ENCODE measurements at regions not wholly inside any gene's neighbourhood (a gene's known extent, or its start where the extent isn't known, plus 50 kb on each side); places are given as distances from the start of the nearest gene placed in this dataset.

- H3K4me1 Mint-ChIP-seq: no peaks in the 10 kb centered on the region
Observed at GRCh38 chr3:127384717-127385539, 97.1 kb upstream of the PRR20G start.

DNA sequence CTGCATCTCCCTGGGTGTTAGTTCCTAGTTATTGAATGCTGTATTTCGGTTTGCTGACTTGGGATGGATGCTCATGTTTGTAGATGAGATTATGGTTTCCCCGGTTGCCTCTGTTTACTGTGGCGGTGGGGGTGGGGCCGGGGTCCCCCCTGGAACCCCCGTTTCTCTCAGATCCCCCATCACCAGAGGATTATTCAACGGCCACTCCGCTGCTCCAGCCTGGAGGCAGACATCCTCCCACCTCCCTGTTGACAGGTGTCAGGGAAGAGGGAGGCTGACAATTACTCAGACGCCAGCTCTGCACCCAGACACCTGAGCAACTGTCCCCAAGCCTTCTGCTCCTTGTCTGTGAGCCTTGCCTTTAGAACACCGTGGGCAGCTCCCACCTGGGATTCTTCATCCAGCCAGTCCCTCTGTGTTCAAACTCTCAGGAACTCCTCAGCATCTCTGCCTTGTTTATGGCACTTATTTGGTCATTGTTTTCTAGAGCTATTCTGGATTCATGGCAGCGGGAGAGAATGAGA is 95.9 kb upstream of the PRR20G start:
- Mint-ChIP-seq H3K4me3 (no peak overlapping the region), H3K9me3 (peaks cover 1% of the 10 kb centered on the region), H3K4me1 (no peaks in the 10 kb centered on the region), H3K27me3 (peaks cover 16% of the 10 kb centered on the region), H3K27ac (no peak overlapping the region), H3K36me3 (no peaks in the 10 kb centered on the region)
- no peak for DNase-seq

More at GRCh38 chr3:127384717-127385539, 97.1 kb upstream of the PRR20G start:
- no peak overlapping the region for H3K27ac Mint-ChIP-seq
- DNase-seq: no peak
- peaks cover 1% of the 10 kb centered on the region for H3K9me3 Mint-ChIP-seq
- no peaks in the 10 kb centered on the region for H3K36me3 Mint-ChIP-seq
- no peak overlapping the region for H3K4me3 Mint-ChIP-seq
- peaks cover 16% of the 10 kb centered on the region for H3K27me3 Mint-ChIP-seq

DNA sequence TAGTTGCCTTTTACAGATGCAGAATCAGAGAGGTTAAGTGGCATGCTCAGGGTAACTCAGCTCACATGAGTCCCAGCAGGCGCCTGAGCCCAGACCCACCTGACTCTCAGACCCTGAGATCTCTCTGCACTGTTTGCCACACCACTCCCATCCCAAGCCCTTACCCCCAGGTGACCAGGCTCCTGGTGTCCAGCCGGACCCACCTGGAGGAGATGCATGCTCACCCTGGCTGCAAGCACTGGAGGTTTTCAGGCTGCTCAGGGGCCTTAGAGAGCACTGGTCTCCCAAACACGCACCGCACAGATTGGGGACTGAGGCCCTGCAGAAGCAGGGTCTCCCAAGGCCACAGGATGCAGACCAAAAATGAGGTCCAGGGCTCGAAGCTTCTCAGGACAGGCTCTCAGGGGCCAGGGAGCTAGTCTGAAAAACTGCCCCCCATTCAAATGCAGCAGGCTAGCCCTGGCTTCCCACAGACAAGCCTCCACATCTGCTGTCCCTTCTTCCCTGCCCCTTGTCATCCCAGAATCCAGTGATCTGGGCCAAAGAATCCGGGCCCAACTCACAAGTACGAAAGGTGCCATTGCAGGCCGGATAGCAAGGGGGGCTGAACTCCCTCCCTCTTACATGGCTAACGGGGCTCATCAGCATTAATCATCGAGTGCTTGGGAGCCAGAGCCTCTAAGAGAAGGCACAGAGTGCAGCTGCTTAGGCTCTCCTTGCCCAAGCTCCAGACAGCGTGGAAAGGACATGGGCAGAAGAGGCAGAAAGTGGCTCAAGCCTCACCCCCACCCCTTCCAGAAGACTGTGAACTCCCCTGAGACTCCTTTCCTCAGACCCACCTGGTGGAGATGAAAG is 90.2 kb upstream of the PRR20G start:
- no peak overlapping the region for H3K4me3 Mint-ChIP-seq
- H3K27me3 Mint-ChIP-seq: peaks cover 6% of the 10 kb centered on the region
- no peak overlapping the region for H3K27ac Mint-ChIP-seq
- H3K9me3 Mint-ChIP-seq: peaks cover 1% of the 10 kb centered on the region
- H3K4me1 Mint-ChIP-seq: no peaks in the 10 kb centered on the region
- H3K36me3 Mint-ChIP-seq: no peaks in the 10 kb centered on the region
- DNase-seq: no peak

GRCh38 chr3:127375151-127375930 is 87.5 kb upstream of the PRR20G start:
- no peaks in the 10 kb centered on the region for H3K36me3 Mint-ChIP-seq
- no peak overlapping the region for H3K4me3 Mint-ChIP-seq
- H3K9me3 Mint-ChIP-seq: no peaks in the 10 kb centered on the region
- no peak for DNase-seq
- no peaks in the 10 kb centered on the region for H3K4me1 Mint-ChIP-seq
- no peak overlapping the region for H3K27ac Mint-ChIP-seq
- H3K27me3 Mint-ChIP-seq: peaks cover 2% of the 10 kb centered on the region

DNA sequence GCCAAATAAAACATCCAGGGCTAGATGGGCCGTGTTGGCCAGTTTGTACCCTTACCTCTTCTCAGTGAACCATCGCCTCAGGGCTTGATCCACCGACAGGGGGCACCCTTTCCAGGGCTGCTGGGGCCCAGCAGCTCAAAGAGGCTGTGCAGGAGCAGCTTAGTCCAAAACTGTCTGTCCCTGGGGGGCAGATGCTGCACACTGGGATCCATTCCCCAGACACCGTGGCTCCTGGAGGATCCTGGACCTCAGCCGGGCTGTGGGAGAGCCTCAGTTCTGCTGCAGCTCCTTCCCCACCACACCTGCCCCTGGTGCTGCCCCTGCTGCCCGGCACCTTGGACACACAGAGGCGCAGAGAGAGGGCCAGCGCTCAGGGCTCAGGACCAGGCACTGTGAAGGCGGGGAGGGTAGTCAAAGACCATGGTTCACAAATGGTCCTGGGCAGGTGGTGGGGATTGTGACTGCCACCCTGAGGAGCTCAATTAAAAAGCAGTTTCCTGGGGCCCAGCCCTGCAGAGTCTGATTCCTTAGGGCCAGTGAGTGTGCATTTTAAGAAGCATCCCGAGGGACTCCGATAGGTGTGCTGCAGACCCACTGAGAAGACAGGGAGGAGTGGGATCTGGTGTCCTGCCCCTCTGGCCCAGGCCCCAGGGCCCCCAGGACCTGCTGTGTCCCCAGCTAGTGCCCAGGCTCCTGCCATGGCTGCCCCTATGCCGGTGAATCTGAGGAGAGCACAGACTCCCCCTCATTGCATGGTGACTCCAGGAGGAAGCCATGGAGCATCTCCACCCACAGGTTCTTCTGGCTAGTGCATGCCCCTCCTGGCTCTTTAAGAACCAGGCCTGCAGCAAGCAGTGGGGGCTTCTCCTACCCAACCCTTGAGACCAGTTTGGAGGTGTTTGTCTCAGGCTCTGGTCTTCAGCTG is 86.5 kb upstream of the PRR20G start:
- no peak overlapping the region for H3K27ac Mint-ChIP-seq
- DNase-seq: peak; percentile 13
- H3K27me3 Mint-ChIP-seq: peaks cover 5% of the 10 kb centered on the region

GRCh38 chr3:127373441-127374085 is 85.7 kb upstream of the PRR20G start:
- Mint-ChIP-seq H3K9me3 (no peaks in the 10 kb centered on the region), H3K36me3 (no peaks in the 10 kb centered on the region), H3K4me3 (no peak overlapping the region), H3K4me1 (no peaks in the 10 kb centered on the region), H3K27ac (no peak overlapping the region), H3K27me3 (peaks cover 5% of the 10 kb centered on the region)
- no peak for DNase-seq

More for the DNA sequence above, 86.5 kb upstream of the PRR20G start:
- H3K4me1 Mint-ChIP-seq: no peaks in the 10 kb centered on the region
- no peaks in the 10 kb centered on the region for H3K9me3 Mint-ChIP-seq
- H3K4me3 Mint-ChIP-seq: no peak overlapping the region
- no peaks in the 10 kb centered on the region for H3K36me3 Mint-ChIP-seq

- DNase-seq: no peak
- no peaks in the 10 kb centered on the region for H3K9me3 Mint-ChIP-seq
- no peak overlapping the region for H3K4me3 Mint-ChIP-seq
- no peak overlapping the region for H3K27ac Mint-ChIP-seq
- no peaks in the 10 kb centered on the region for H3K4me1 Mint-ChIP-seq
- no peaks in the 10 kb centered on the region for H3K36me3 Mint-ChIP-seq
- peaks cover 14% of the 10 kb centered on the region for H3K27me3 Mint-ChIP-seq
Observed at GRCh38 chr3:127371846-127372245, 84.0 kb upstream of the PRR20G start.

GRCh38 chr3:127371334-127371733 is 83.5 kb upstream of the PRR20G start:
- H3K27me3 Mint-ChIP-seq: peaks cover 19% of the 10 kb centered on the region
- H3K36me3 Mint-ChIP-seq: no peaks in the 10 kb centered on the region
- H3K9me3 Mint-ChIP-seq: no peaks in the 10 kb centered on the region
- no peak overlapping the region for H3K4me3 Mint-ChIP-seq
- H3K4me1 Mint-ChIP-seq: no peaks in the 10 kb centered on the region
- no peak overlapping the region for H3K27ac Mint-ChIP-seq
- no peak for DNase-seq

DNA sequence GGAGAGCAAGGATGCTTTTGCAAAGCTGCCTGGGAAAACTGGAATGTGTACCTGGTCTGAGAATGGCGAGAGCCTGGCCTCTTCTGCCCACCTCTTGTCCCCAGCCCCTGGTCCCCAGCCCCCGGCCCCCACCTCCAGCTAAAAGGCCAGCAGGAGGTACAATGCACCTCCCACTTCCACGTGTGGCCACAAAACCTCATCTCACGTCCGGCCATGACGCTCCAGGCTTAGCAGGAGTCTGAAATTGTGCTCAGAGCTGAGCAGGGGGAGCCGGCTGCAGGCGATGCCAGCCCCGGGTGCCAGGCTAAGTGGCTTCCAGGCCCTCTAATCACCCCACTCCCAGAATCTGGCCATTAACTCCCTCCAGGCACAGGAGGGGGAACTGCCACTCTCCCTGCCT is 83.1 kb upstream of the PRR20G start:
- DNase-seq: no peak
- no peaks in the 10 kb centered on the region for H3K36me3 Mint-ChIP-seq

GRCh38 chr3:127369356-127369935 is 81.6 kb upstream of the PRR20G start:
- H3K9me3 Mint-ChIP-seq: no peaks in the 10 kb centered on the region
- no peak for DNase-seq
- H3K27me3 Mint-ChIP-seq: peaks cover 26% of the 10 kb centered on the region
- no peaks in the 10 kb centered on the region for H3K4me1 Mint-ChIP-seq
- H3K4me3 Mint-ChIP-seq: no peak overlapping the region
- H3K27ac Mint-ChIP-seq: no peak overlapping the region
- no peaks in the 10 kb centered on the region for H3K36me3 Mint-ChIP-seq

More for the DNA sequence above, 83.1 kb upstream of the PRR20G start:
- Mint-ChIP-seq H3K4me3 (no peak overlapping the region), H3K27me3 (peaks cover 22% of the 10 kb centered on the region), H3K9me3 (no peaks in the 10 kb centered on the region), H3K4me1 (no peaks in the 10 kb centered on the region), H3K27ac (no peak overlapping the region)

GRCh38 chr3:127368186-127369032 is 80.6 kb upstream of the PRR20G start:
- Mint-ChIP-seq H3K27ac (no peak overlapping the region), H3K36me3 (no peaks in the 10 kb centered on the region)

DNA sequence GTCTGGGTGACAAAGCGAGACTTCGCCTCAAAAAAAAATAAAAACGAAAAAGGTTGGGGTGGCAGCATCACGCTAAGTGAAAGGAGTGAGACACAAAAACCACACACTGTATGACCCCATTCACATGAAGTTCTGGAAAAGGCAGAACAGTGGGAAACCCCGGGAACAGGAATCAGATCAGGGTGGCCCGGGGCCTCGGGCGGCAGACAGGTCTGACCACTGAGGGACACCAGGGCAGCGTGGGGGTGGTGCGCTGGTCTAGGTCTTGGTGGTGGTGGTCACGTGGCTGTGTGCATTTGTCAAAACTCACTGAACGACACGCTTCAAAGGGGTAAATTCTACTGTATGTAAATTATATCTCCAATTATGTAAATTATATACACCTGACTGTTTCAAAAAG is 79.7 kb upstream of the PRR20G start:
- Mint-ChIP-seq H3K27me3 (peaks cover 31% of the 10 kb centered on the region), H3K9me3 (no peaks in the 10 kb centered on the region), H3K4me1 (no peaks in the 10 kb centered on the region), H3K36me3 (no peaks in the 10 kb centered on the region), H3K27ac (no peak overlapping the region), H3K4me3 (no peak overlapping the region)
- no peak for DNase-seq

More at GRCh38 chr3:127368186-127369032, 80.6 kb upstream of the PRR20G start:
- H3K27me3 Mint-ChIP-seq: peaks cover 30% of the 10 kb centered on the region
- no peaks in the 10 kb centered on the region for H3K4me1 Mint-ChIP-seq
- no peaks in the 10 kb centered on the region for H3K9me3 Mint-ChIP-seq
- H3K4me3 Mint-ChIP-seq: no peak overlapping the region
- DNase-seq: no peak

All from activated naive CD8-positive, alpha-beta T cell treated with anti-CD3 and anti-CD28 coated beads for 36 hours (primary cell).